Small intestine (tissue), 7 donors: ENCODE measurements at regions not wholly inside any gene's neighbourhood (a gene's known extent, or its start where the extent isn't known, plus 50 kb on each side); places are given as distances from the start of the nearest gene placed in this dataset.
"Not testable (repeated sequence)": the region's sequence is repeated elsewhere in the genome, so short reads cannot be mapped to it uniquely, and the experiment has no call there.

ENCODE experiments used
- DNase-seq, 2 donors: peaks; one replicate each; pipeline versions ENCODE4 v3.0.0 to v3.0.0-alpha.2; 2013
- FAIRE-seq: peaks from 2 replicates; lab custom pipeline; 2012; peaks lifted over from hg19 to GRCh38; lab: Jason Lieb, UNC
- H3K27ac ChIP-seq, 3 donors: one replicate each; pipeline ENCODE4 v1.5.1; 2013; ENCODE audit warnings: low read length in 2 of 3, mild to moderate bottlenecking in 2 of 3, control low read depth in 1 of 3, inconsistent platforms in 1 of 3, low read depth in 1 of 3, moderate library complexity in 1 of 3
- H3K27me3 ChIP-seq, 3 donors: one replicate each; pipeline ENCODE4 v1.6.1; 2013; ENCODE audit warnings: low read length in 3 of 3, inconsistent platforms in 1 of 3; ENCODE audit not compliant: control insufficient read depth in 3 of 3, insufficient read depth in 3 of 3
- H3K36me3 ChIP-seq, 3 donors: one replicate each; pipeline ENCODE4 v1.6.1; 2013; ENCODE audit warnings: low read length in 3 of 3, inconsistent platforms in 1 of 3, low read depth in 1 of 3, mild to moderate bottlenecking in 1 of 3, moderate library complexity in 1 of 3; ENCODE audit not compliant: control insufficient read depth in 3 of 3, insufficient read depth in 2 of 3
- H3K4me1 ChIP-seq, 3 donors: one replicate each; pipeline ENCODE4 v1.6.1; 2013; ENCODE audit warnings: low read length in 2 of 3, inconsistent platforms in 1 of 3, low read depth in 1 of 3, mild to moderate bottlenecking in 1 of 3, moderate library complexity in 1 of 3; ENCODE audit not compliant: control insufficient read depth in 3 of 3, insufficient read depth in 2 of 3
- H3K4me3 ChIP-seq, 3 donors: one replicate each; pipeline ENCODE4 v1.5.1; 2013; ENCODE audit warnings: low read length in 3 of 3, control low read depth in 1 of 3, inconsistent platforms in 1 of 3, low read depth in 1 of 3, mild to moderate bottlenecking in 1 of 3, moderate library complexity in 1 of 3
- H3K9me3 ChIP-seq, 2 donors: one replicate each; pipeline ENCODE4 v1.6.1; 2013; ENCODE audit warnings: low read depth in 1 of 2, low read length in 1 of 2; ENCODE audit not compliant: control insufficient read depth in 2 of 2, insufficient read depth in 1 of 2
- WGBS, 3 donors: extraction: QIAGEN DNeasy Blood & Tissue Kit; methylation state at CpG; one replicate each; pipeline ENCODE4 v1.1.7; 2013; 5-methylcytosine and 5-hydroxymethylcytosine counted together
- donor health status: healthy with polysubstance abuse.
- donor health status: control.
- donor health status: control.
- donor health status: Bipolar disorder and iron deficiency.
- donor health status: healthy.

GRCh38 chr1:149276496-149276895, 173.1 kb upstream of the NBPF9 start:
- H3K36me3 ChIP-seq, H3K9me3 ChIP-seq, FAIRE-seq, DNase-seq, H3K4me3 ChIP-seq, H3K27me3 ChIP-seq, H3K4me1 ChIP-seq, H3K27ac ChIP-seq: not testable (repeated sequence)
- WGBS, 3 donors = no CpG with 5 or more reads among the region's 5 CpGs

GRCh38 chr1:149278156-149278555, 174.8 kb upstream of the NBPF9 start:
- DNase-seq, H3K27ac ChIP-seq, FAIRE-seq, H3K27me3 ChIP-seq, H3K4me3 ChIP-seq, H3K4me1 ChIP-seq, H3K9me3 ChIP-seq, H3K36me3 ChIP-seq: not testable (repeated sequence)
- WGBS, 3 donors = no CpG with 5 or more reads among the region's 2 CpGs

- H3K4me1 ChIP-seq, H3K27me3 ChIP-seq, DNase-seq, H3K36me3 ChIP-seq, H3K9me3 ChIP-seq, H3K4me3 ChIP-seq, FAIRE-seq, H3K27ac ChIP-seq: not testable (repeated sequence)
Observed at GRCh38 chr1:149279015-149279414, 175.7 kb upstream of the NBPF9 start.

GRCh38 chr1:149279512-149279911, 176.2 kb upstream of the NBPF9 start:
- not testable (repeated sequence) for H3K4me1 ChIP-seq, H3K4me3 ChIP-seq, DNase-seq, H3K36me3 ChIP-seq, H3K27me3 ChIP-seq, H3K27ac ChIP-seq, FAIRE-seq, H3K9me3 ChIP-seq
- 62 to 75% (median 71%) methylated on average over 1 of the region's 2 CpGs for WGBS, 3 donors

DNA sequence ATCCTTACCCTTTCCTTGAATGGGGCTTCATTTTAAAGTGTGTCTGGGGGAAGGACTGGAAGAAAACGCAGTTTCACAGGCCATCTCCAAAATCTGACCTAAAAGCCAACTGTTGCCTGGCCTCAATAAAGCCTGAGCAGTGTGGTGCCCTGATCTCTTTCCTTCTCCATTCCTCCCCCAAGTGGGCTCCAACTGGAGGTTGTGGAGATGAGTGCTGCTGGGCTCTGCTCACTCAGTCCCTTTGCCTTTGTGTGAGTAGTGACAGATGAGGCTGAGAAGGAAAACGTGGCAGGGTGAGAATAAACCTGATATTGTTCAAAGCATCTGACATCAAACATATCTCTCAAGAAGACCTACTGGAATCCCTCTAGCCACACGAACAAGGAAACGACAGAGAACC, 181.4 kb upstream of the NBPF9 start:
- H3K27ac ChIP-seq, FAIRE-seq, H3K4me1 ChIP-seq, H3K4me3 ChIP-seq, H3K9me3 ChIP-seq, H3K36me3 ChIP-seq, H3K27me3 ChIP-seq, DNase-seq: not testable (repeated sequence)
- no CpG with 5 or more reads among the region's 4 CpGs for WGBS, 3 donors

DNA sequence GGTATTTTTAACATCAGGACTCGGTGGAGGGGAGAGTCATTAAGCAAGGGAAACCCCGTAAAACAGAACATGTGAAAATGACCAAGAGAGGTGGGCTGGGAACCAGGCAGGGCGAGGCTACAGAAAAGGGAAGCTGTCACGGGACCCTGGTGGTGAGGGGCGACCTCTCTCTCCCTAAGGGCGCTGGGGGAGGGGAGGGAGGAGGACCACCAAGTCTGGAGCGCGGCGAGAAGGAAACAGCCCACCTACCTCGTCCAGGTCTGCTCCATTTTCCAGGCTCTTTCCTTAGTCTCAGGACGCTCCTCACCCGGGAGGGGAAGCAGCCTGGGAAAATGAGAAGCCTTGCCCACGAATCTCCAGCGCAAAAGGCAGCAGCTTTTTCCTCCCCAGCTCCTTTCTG, 181.9 kb upstream of the NBPF9 start:
- not testable (repeated sequence) for DNase-seq, H3K27ac ChIP-seq, FAIRE-seq, H3K4me3 ChIP-seq, H3K27me3 ChIP-seq, H3K9me3 ChIP-seq, H3K36me3 ChIP-seq, H3K4me1 ChIP-seq
- WGBS, 3 donors = no CpG with 5 or more reads among the region's 14 CpGs

DNA sequence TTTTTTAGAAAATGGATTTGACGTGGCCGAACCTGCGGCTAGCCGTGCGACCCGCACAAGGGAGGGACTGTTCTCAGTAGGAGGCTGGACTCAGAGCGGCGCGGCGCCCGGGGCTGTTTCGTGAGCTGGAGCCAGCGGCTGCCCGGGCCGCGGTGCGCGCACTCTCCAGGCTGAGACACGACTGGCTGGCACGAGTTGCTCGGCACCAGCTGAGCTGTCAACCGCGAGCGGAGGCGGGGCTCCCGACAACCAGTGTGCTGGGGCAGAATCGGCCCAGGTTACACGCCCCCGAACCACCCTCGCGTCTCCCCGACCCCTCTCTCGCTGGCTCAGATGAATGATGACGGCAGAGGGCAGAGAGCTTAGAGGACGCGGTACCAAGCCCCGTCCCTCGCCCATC, 182.3 kb upstream of the NBPF9 start:
- H3K4me3 ChIP-seq, H3K27me3 ChIP-seq, DNase-seq, H3K9me3 ChIP-seq, FAIRE-seq, H3K36me3 ChIP-seq, H3K27ac ChIP-seq, H3K4me1 ChIP-seq: not testable (repeated sequence)
- 0 to 1% (median 0%) methylated on average over 1 to 15 of the region's 38 CpGs for WGBS, 3 donors

DNA sequence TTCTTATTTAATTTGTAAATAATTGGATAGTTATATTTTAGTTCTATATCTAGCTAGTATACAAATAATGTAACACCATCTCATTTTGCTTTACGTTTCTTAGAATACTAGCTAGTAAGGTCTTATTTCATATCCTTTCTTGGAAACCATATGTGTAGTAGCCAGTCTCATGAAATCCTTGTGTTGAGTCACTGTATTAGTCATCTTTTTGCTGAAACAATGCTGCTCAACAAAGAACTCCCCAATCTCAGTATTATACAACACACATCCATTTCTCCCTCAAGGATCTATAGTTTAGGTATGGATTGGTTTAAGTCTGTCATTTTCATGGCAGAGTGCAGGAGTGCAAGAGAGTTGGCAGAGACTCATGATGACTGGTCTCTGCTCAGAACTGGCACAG, 185.2 kb upstream of the NBPF9 start:
- DNase-seq, H3K27me3 ChIP-seq, H3K9me3 ChIP-seq, FAIRE-seq, H3K36me3 ChIP-seq, H3K4me1 ChIP-seq, H3K27ac ChIP-seq, H3K4me3 ChIP-seq: not testable (repeated sequence)
- WGBS, 3 donors = 69 to 100% (median 70%) methylated on average over 1 of the region's 1 CpG

DNA sequence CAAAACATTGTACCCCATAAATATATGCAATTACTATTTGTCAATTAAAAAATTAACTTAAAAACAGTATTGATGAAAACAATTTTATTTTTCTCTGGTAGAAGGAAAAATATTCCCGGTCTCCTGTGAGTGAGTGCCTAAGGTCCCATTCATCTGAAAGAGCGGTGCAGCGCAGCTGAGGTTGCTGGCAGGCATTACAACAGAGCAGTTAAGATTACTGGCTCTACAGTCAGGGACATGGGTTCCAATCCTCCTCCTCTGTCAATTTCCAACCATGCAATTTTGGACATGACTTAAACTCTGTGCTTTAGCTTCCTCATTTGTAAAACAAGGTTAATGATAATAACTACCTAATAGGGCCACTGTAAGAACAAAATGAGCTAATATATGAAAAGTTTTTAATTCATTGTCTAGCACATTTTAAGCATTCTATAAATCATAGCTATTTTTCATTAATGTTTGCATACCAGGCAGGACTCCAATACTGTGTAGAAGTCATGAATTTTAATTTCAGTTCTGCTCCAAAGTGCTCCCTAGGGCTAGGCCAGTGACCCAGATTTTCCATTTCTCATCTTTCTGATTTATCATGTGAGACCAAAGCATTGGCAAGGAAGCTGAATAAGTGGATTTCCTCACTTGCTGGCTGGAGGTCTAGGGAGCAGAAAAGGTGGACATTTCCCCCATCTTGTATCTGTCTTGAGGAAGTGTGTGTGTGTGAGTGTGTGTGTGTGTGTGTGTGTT, 174.2 kb upstream of the NBPF19 start:
- not testable (repeated sequence) for H3K4me3 ChIP-seq, FAIRE-seq, H3K27ac ChIP-seq, H3K4me1 ChIP-seq, H3K27me3 ChIP-seq, DNase-seq, H3K36me3 ChIP-seq, H3K9me3 ChIP-seq
- no CpG with 5 or more reads among the region's 3 CpGs for WGBS, 3 donors
